ENCODE measurements at regions not wholly inside any gene's neighbourhood (a gene's known extent, or its start where the extent isn't known, plus 50 kb on each side); places are given as distances from the start of the nearest gene placed in this dataset.

GRCh38 chr2:8533923-8534322, 147.9 kb upstream of the ID2 start:
- WGBS (ENCODE audit: extremely low coverage, insufficient coverage, insufficient read length), result no CpG with 5 or more reads among the region's 8 CpGs

GRCh38 chr2:8534386-8534728, 147.5 kb upstream of the ID2 start:
- peak overlapping the region; percentile 50 for H2BK12ac ChIP-seq (ENCODE audit: low read length)
- H4K12ac ChIP-seq (ENCODE audit: low read depth, low read length), result no peak overlapping the region
- no peaks in the 10 kb centered on the region for H3K36me3 ChIP-seq (ENCODE audit: control insufficient read depth in 1 of 2, insufficient read depth in 2 of 2, low read length in 2 of 2)
- no peak overlapping the region for H3K14ac ChIP-seq (ENCODE audit: low read length)
- no peak overlapping the region for H3K4ac ChIP-seq (ENCODE audit: low read depth, low read length)
- no peak overlapping the region for H2AFZ ChIP-seq (ENCODE audit: insufficient read depth, low read length, poor library complexity)
- no peak overlapping the region for H2BK5ac ChIP-seq (ENCODE audit: low read depth, low read length, poor library complexity)
- H4K8ac ChIP-seq (ENCODE audit: low read depth, low read length), result no peak overlapping the region
- H3K27me3 ChIP-seq (ENCODE audit: insufficient read depth, low read length), result no peaks in the 10 kb centered on the region
- H3K79me1 ChIP-seq (ENCODE audit: low read length), result peaks cover 37% of the 10 kb centered on the region
- peak overlapping the region; percentile 41 for H4K91ac ChIP-seq (ENCODE audit: low read depth, low read length)
- no CpG with 5 or more reads among the region's 12 CpGs for WGBS (ENCODE audit: extremely low coverage, insufficient coverage, insufficient read length)
- peaks cover 6% of the 10 kb centered on the region for H3K79me2 ChIP-seq (ENCODE audit: control insufficient read depth, insufficient read depth, low read length, poor library complexity)
- H3K9me3 ChIP-seq (ENCODE audit: insufficient read depth, low read depth, low read length), result peaks cover 1% of the 10 kb centered on the region
- peak overlapping the region; percentile 14 for H2AK5ac ChIP-seq (ENCODE audit: low read length)
- peaks cover 46 to 47% of the 10 kb centered on the region in 2 experiments for H3K4me1 ChIP-seq (ENCODE audit: control insufficient read depth in 1 of 2, insufficient read depth in 2 of 2, low read length in 2 of 2)
- peak overlapping the region; percentile 60 for H3K27ac ChIP-seq (ENCODE audit: low read depth, low read length)
- no peak overlapping the region for H3K9ac ChIP-seq (ENCODE audit: low read length)
- H3K4me2 ChIP-seq (ENCODE audit: low read length), result no peak overlapping the region
- H3K18ac ChIP-seq (ENCODE audit: low read length), result no peak overlapping the region
- H3K23ac ChIP-seq (ENCODE audit: low read length), result no peak overlapping the region
- no peak overlapping the region for H3K4me3 ChIP-seq (ENCODE audit: low read depth, low read length)
- H2BK120ac ChIP-seq (ENCODE audit: insufficient read depth, low read length, poor library complexity), result peak overlapping the region; percentile 12
- no peak for DNase-seq

More at GRCh38 chr2:8533923-8534322, 147.9 kb upstream of the ID2 start:
- peaks cover 41 to 42% of the 10 kb centered on the region in 2 experiments for H3K4me1 ChIP-seq (ENCODE audit: control insufficient read depth in 1 of 2, insufficient read depth in 2 of 2, low read length in 2 of 2)
- no peak overlapping the region for H3K23ac ChIP-seq (ENCODE audit: low read length)
- H3K14ac ChIP-seq (ENCODE audit: low read length), result no peak overlapping the region
- H3K36me3 ChIP-seq (ENCODE audit: control insufficient read depth in 1 of 2, insufficient read depth in 2 of 2, low read length in 2 of 2), result no peaks in the 10 kb centered on the region
- H3K9me3 ChIP-seq (ENCODE audit: insufficient read depth, low read depth, low read length), result peaks cover 1% of the 10 kb centered on the region
- H3K79me2 ChIP-seq (ENCODE audit: control insufficient read depth, insufficient read depth, low read length, poor library complexity), result peaks cover 3% of the 10 kb centered on the region
- peak overlapping the region; percentile 41 for H4K91ac ChIP-seq (ENCODE audit: low read depth, low read length)
- H2AFZ ChIP-seq (ENCODE audit: insufficient read depth, low read length, poor library complexity), result no peak overlapping the region
- no peak overlapping the region for H3K4ac ChIP-seq (ENCODE audit: low read depth, low read length)
- H4K8ac ChIP-seq (ENCODE audit: low read depth, low read length), result no peak overlapping the region
- no peak overlapping the region for H3K9ac ChIP-seq (ENCODE audit: low read length)
- no peaks in the 10 kb centered on the region for H3K27me3 ChIP-seq (ENCODE audit: insufficient read depth, low read length)
- H3K18ac ChIP-seq (ENCODE audit: low read length), result no peak overlapping the region
- peak overlapping the region; percentile 50 for H2BK12ac ChIP-seq (ENCODE audit: low read length)
- no peak overlapping the region for H2AK5ac ChIP-seq (ENCODE audit: low read length)
- no peak overlapping the region for H4K12ac ChIP-seq (ENCODE audit: low read depth, low read length)
- no peak overlapping the region for H3K4me2 ChIP-seq (ENCODE audit: low read length)
- H3K27ac ChIP-seq (ENCODE audit: low read depth, low read length), result no peak overlapping the region
- peak overlapping the region; percentile 12 for H2BK120ac ChIP-seq (ENCODE audit: insufficient read depth, low read length, poor library complexity)
- no peak for DNase-seq
- peaks cover 33% of the 10 kb centered on the region for H3K79me1 ChIP-seq (ENCODE audit: low read length)
- H3K4me3 ChIP-seq (ENCODE audit: low read depth, low read length), result no peak overlapping the region
- H2BK5ac ChIP-seq (ENCODE audit: low read depth, low read length, poor library complexity), result no peak overlapping the region

DNA sequence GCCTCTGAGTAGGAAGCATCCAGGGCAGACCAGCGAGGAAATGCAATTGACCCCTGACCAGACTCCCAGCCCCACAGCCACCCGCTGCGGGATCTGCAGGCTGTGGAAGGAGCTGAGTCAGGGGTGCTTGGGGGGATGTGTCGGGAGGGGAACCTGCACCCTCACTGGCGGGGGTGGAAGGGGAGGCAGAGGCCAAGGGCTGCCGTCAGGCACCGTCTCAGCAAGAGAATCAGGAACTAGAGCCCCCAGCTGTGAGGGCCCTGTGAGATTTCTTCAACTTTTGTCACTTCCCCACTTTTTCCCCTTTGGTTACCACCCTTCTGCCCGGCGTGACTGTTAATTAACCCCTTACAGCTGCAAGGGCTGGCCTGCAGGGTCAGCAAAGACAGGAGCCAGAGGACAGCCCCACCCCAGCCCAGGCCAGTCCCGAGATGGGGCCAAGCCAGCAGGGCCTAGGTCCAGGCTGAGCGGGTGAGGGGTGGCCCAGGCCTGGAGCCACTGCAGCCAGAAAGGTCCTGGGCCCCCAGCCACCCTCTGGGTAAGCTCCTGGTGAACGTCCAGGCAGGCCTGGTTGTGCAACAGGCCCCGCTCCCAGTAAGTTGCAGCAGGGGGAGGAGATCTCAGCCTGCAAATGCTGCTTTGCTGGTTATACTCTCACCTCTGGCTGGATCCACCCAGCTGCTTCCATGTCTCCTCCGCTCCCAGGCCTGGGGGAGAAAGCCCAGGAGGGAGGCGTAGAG, 147.0 kb upstream of the ID2 start:
- no CpG with 5 or more reads among the region's 15 CpGs for WGBS (ENCODE audit: extremely low coverage, insufficient coverage, insufficient read length)
- Histone ChIP-seq H4K8ac (ENCODE audit: low read depth, low read length) (peak overlapping the region; percentile 44), H3K9ac (ENCODE audit: low read length) (no peak overlapping the region), H3K18ac (ENCODE audit: low read length) (peak overlapping the region; percentile 6), H2BK120ac (ENCODE audit: insufficient read depth, low read length, poor library complexity) (peak overlapping the region; percentile 52), H2AFZ (ENCODE audit: insufficient read depth, low read length, poor library complexity) (no peak overlapping the region), H3K79me1 (ENCODE audit: low read length) (peaks cover 41% of the 10 kb centered on the region), H2BK12ac (ENCODE audit: low read length) (peak overlapping the region; percentile 38), H4K12ac (ENCODE audit: low read depth, low read length) (no peak overlapping the region), H3K27ac (ENCODE audit: low read depth, low read length) (peak overlapping the region; percentile 60), H3K23ac (ENCODE audit: low read length) (no peak overlapping the region), H3K4ac (ENCODE audit: low read depth, low read length) (no peak overlapping the region), H3K27me3 (ENCODE audit: insufficient read depth, low read length) (no peaks in the 10 kb centered on the region), H2BK5ac (ENCODE audit: low read depth, low read length, poor library complexity) (peak overlapping the region; percentile 29), H4K91ac (ENCODE audit: low read depth, low read length) (peak overlapping the region; percentile 86), H3K4me2 (ENCODE audit: low read length) (peak overlapping the region; percentile 3), H3K4me3 (ENCODE audit: low read depth, low read length) (no peak overlapping the region), H3K9me3 (ENCODE audit: insufficient read depth, low read depth, low read length) (peaks cover 1% of the 10 kb centered on the region), H3K4me1 (ENCODE audit: control insufficient read depth in 1 of 2, insufficient read depth in 2 of 2, low read length in 2 of 2) (peaks cover 50 to 51% of the 10 kb centered on the region in 2 experiments), H3K79me2 (ENCODE audit: control insufficient read depth, insufficient read depth, low read length, poor library complexity) (peaks cover 7% of the 10 kb centered on the region), H3K14ac (ENCODE audit: low read length) (no peak overlapping the region), H3K36me3 (ENCODE audit: control insufficient read depth in 1 of 2, insufficient read depth in 2 of 2, low read length in 2 of 2) (no peaks in the 10 kb centered on the region), H2AK5ac (ENCODE audit: low read length) (no peak overlapping the region)
- peak; percentile 66 to 67 for DNase-seq

DNA sequence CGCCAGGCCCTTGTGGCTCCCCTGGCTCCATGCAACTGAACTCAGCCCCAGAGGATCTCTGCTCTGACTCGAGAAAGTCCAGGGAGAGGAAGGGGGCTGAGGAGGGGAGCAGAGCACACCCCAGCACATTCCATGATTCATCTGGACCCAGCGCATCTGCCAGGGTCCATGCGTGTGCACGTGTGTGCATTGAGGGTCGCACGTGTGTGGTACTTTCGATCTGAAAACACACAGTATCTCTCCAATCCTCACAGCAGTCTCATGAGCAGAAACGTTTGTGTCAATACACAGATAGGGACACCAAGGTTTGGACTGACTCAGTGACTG, 146.4 kb upstream of the ID2 start:
- Histone ChIP-seq H3K27ac (ENCODE audit: low read depth, low read length) (peak overlapping the region; percentile 60), H2AK5ac (ENCODE audit: low read length) (peak overlapping the region; percentile 2), H3K9ac (ENCODE audit: low read length) (no peak overlapping the region), H3K4ac (ENCODE audit: low read depth, low read length) (no peak overlapping the region), H3K36me3 (ENCODE audit: control insufficient read depth in 1 of 2, insufficient read depth in 2 of 2, low read length in 2 of 2) (no peaks in the 10 kb centered on the region), H4K12ac (ENCODE audit: low read depth, low read length) (no peak overlapping the region), H3K23ac (ENCODE audit: low read length) (no peak overlapping the region), H3K14ac (ENCODE audit: low read length) (peak overlapping the region; percentile 75), H3K4me1 (ENCODE audit: control insufficient read depth in 1 of 2, insufficient read depth in 2 of 2, low read length in 2 of 2) (peaks cover 54 to 56% of the 10 kb centered on the region in 2 experiments), H4K91ac (ENCODE audit: low read depth, low read length) (peak overlapping the region; percentile 86), H2BK120ac (ENCODE audit: insufficient read depth, low read length, poor library complexity) (peak overlapping the region; percentile 73), H3K79me2 (ENCODE audit: control insufficient read depth, insufficient read depth, low read length, poor library complexity) (peaks cover 10% of the 10 kb centered on the region), H3K18ac (ENCODE audit: low read length) (peak overlapping the region; percentile 9), H2AFZ (ENCODE audit: insufficient read depth, low read length, poor library complexity) (peak overlapping the region; percentile 48), H3K79me1 (ENCODE audit: low read length) (peaks cover 46% of the 10 kb centered on the region), H2BK12ac (ENCODE audit: low read length) (peak overlapping the region; percentile 84), H4K8ac (ENCODE audit: low read depth, low read length) (peak overlapping the region; percentile 25), H3K9me3 (ENCODE audit: insufficient read depth, low read depth, low read length) (peaks cover 1% of the 10 kb centered on the region), H3K4me2 (ENCODE audit: low read length) (peak overlapping the region; percentile 3), H2BK5ac (ENCODE audit: low read depth, low read length, poor library complexity) (peak overlapping the region; percentile 67), H3K4me3 (ENCODE audit: low read depth, low read length) (no peak overlapping the region), H3K27me3 (ENCODE audit: insufficient read depth, low read length) (no peaks in the 10 kb centered on the region)
- WGBS (ENCODE audit: extremely low coverage, insufficient coverage, insufficient read length), result no CpG with 5 or more reads among the region's 9 CpGs
- no peak for DNase-seq

All from trophoblast cell (in vitro differentiated cells and primary cell).